Liver (tissue), 8 donors: ENCODE measurements at regions not wholly inside any gene's neighbourhood (a gene's known extent, or its start where the extent isn't known, plus 50 kb on each side); places are given as distances from the start of the nearest gene placed in this dataset.

Experiments used
- DNase-seq: peaks from one replicate; pipeline ENCODE4 v3.0.0-alpha.2; 2017; ENCODE audit warnings: low spot score
- H3K27ac ChIP-seq, 2 donors: one replicate each; pipeline ENCODE4 v1.7.0; 2013; ENCODE audit warnings: inconsistent platforms in 2 of 2, low read length in 2 of 2, control low read depth in 1 of 2, low read depth in 1 of 2, mild to moderate bottlenecking in 1 of 2
- H3K27me3 ChIP-seq, 4 donors: one replicate each; pipeline versions ENCODE4 v1.6.1 to v1.7.0; 2013; ENCODE audit warnings: low read length in 3 of 4, inconsistent platforms in 1 of 4, mild to moderate bottlenecking in 1 of 4, moderate library complexity in 1 of 4; ENCODE audit not compliant: control insufficient read depth in 4 of 4, insufficient read depth in 4 of 4
- H3K36me3 ChIP-seq, 4 donors: one replicate each; pipeline versions ENCODE4 v1.6.1 to v1.7.0; 2013; ENCODE audit warnings: low read length in 3 of 4, mild to moderate bottlenecking in 3 of 4, low read depth in 1 of 4, moderate library complexity in 1 of 4; ENCODE audit not compliant: control insufficient read depth in 4 of 4, insufficient read depth in 3 of 4
- H3K4me1 ChIP-seq, 4 donors: one replicate each; pipeline versions ENCODE4 v1.6.1 to v1.7.0; 2013; ENCODE audit warnings: low read length in 3 of 4, mild to moderate bottlenecking in 3 of 4, moderate library complexity in 1 of 4; ENCODE audit not compliant: control insufficient read depth in 4 of 4, insufficient read depth in 4 of 4
- H3K4me3 ChIP-seq, 3 donors: one replicate each; pipeline versions ENCODE4 v1.6.1 to v1.7.0; 2013; ENCODE audit warnings: low read length in 3 of 3, control low read depth in 1 of 3, low read depth in 1 of 3, mild to moderate bottlenecking in 1 of 3
- H3K9ac ChIP-seq, 2 donors: one replicate each; pipeline ENCODE4 v1.7.0; 2013; ENCODE audit warnings: low read length in 2 of 2, mild to moderate bottlenecking in 2 of 2, moderate library complexity in 2 of 2, control low read depth in 1 of 2, low read depth in 1 of 2
- H3K9me3 ChIP-seq, 4 donors: one replicate each; pipeline versions ENCODE4 v1.6.1 to v1.7.0; 2013; ENCODE audit warnings: low read length in 3 of 4; ENCODE audit not compliant: control insufficient read depth in 4 of 4
- ATF3 ChIP-seq: IDR thresholded peaks from 2 replicates; pipeline ENCODE4 v1.6.1; 2016; ENCODE audit warnings: antibody characterized with exemption
- CTCF ChIP-seq: fragments of 150-350 bp; IDR thresholded peaks from 2 replicates; pipeline ENCODE4 v1.5.1; 2017; ENCODE audit warnings: improper control_type of control experiment, low read depth, low read length; ENCODE audit not compliant: missing input control
- EGR1 ChIP-seq, 2 donors: IDR thresholded peaks; 2 replicates each; pipeline ENCODE4 v1.6.1; 2016 to 2018; ENCODE audit warnings: antibody characterized with exemption in 2 of 2, low read depth in 2 of 2
- FOXA1 ChIP-seq: IDR thresholded peaks from 2 replicates; pipeline ENCODE4 v1.6.1; 2016; ENCODE audit warnings: antibody characterized with exemption
- FOXA2 ChIP-seq: IDR thresholded peaks from 2 replicates; pipeline ENCODE4 v1.6.1; 2016; ENCODE audit warnings: antibody characterized with exemption
- GABPA ChIP-seq, 2 donors: IDR thresholded peaks in 1 of 2; conservative IDR thresholded peaks in 1 of 2; 2 replicates each; pipeline ENCODE4 v1.6.1; 2016; ENCODE audit warnings: antibody characterized with exemption in 2 of 2, mild to moderate bottlenecking in 1 of 2, moderate library complexity in 1 of 2
- HNF4A ChIP-seq, 2 donors: conservative IDR thresholded peaks; 2 replicates each; pipeline ENCODE4 v1.6.1; 2016; ENCODE audit warnings: antibody characterized with exemption in 2 of 2, mild to moderate bottlenecking in 2 of 2
- JUND ChIP-seq, 2 donors: IDR thresholded peaks; 2 replicates each; pipeline ENCODE4 v1.6.1; 2016; ENCODE audit warnings: antibody characterized with exemption in 2 of 2
- MAX ChIP-seq: IDR thresholded peaks from 2 replicates; pipeline ENCODE4 v1.6.1; 2016; ENCODE audit warnings: antibody characterized with exemption
- NR2F2 ChIP-seq: IDR thresholded peaks from 2 replicates; pipeline ENCODE4 v1.6.1; 2016; ENCODE audit warnings: antibody characterized with exemption
- RAD21 ChIP-seq, 2 donors: IDR thresholded peaks; 2 replicates each; pipeline ENCODE4 v1.6.1; 2016; ENCODE audit warnings: antibody characterized with exemption in 2 of 2, mild to moderate bottlenecking in 2 of 2
- REST ChIP-seq: IDR thresholded peaks from 2 replicates; pipeline ENCODE4 v1.6.1; 2016; ENCODE audit warnings: antibody characterized with exemption, mild to moderate bottlenecking
- RXRA ChIP-seq, 2 donors: IDR thresholded peaks; 2 replicates each; pipeline ENCODE4 v1.6.1; 2017 to 2018; ENCODE audit warnings: antibody characterized with exemption in 2 of 2, mild to moderate bottlenecking in 1 of 2
- SP1 ChIP-seq: IDR thresholded peaks from 2 replicates; pipeline ENCODE4 v1.6.1; 2018; ENCODE audit warnings: antibody characterized with exemption, mild to moderate bottlenecking
- TAF1 ChIP-seq: conservative IDR thresholded peaks from 2 replicates; pipeline ENCODE4 v1.6.1; 2016; ENCODE audit warnings: antibody characterized with exemption, mild to moderate bottlenecking
- YY1 ChIP-seq: IDR thresholded peaks from 2 replicates; pipeline ENCODE4 v1.6.1; 2016; ENCODE audit warnings: antibody characterized with exemption, mild to moderate bottlenecking
- ZBTB33 ChIP-seq: IDR thresholded peaks from 2 replicates; pipeline ENCODE4 v1.6.1; 2016; ENCODE audit warnings: antibody characterized with exemption
- WGBS: extraction: QIAGEN DNeasy Blood & Tissue Kit; methylation state at CpG from one replicate; pipeline ENCODE4 v1.1.7; 2013; 5-methylcytosine and 5-hydroxymethylcytosine counted together
- donor health status: healthy.
- donor health status: healthy.
- donor health status: healthy.
- donor health status: healthy.
- donor health status: healthy.

GRCh38 chr13:97892717-97893116, 60.8 kb upstream of the IPO5 start:
- Histone ChIP-seq H3K9ac (no peak overlapping the region), H3K36me3 (no peaks in the 10 kb centered on the region), H3K4me1 (no peaks in the 10 kb centered on the region), H3K27me3 (no peaks in the 10 kb centered on the region), H3K4me3 (no peak overlapping the region), H3K9me3 (peaks cover 0 to 3% (median 0%) of the 10 kb centered on the region in 4 donors), H3K27ac (no peak overlapping the region)
- TF ChIP-seq GABPA (IDR thresholded peaks at IDR 0.05 in 1 of 2, conservative IDR thresholded peaks at IDR 0.05 in 1 of 2) (no peak), HNF4A (conservative IDR thresholded peaks at IDR 0.05) (no peak), FOXA2 (no peak), MAX (no peak)
- no peak for DNase-seq
- WGBS = 88% methylated on average over 3 of the region's 3 CpGs

GRCh38 chr13:97895383-97895782, 58.1 kb upstream of the IPO5 start:
- H3K27me3 ChIP-seq = no peaks in the 10 kb centered on the region
- peaks cover 0 to 3% (median 0%) of the 10 kb centered on the region in 4 donors for H3K9me3 ChIP-seq
- no peak overlapping the region for H3K9ac ChIP-seq
- no peaks in the 10 kb centered on the region for H3K36me3 ChIP-seq
- 92% methylated on average over 1 of the region's 1 CpG for WGBS
- DNase-seq = no peak
- TF ChIP-seq ZBTB33 (no peak), TAF1 (no peak), REST (no peak), GABPA (IDR thresholded peaks at IDR 0.05 in 1 of 2, conservative IDR thresholded peaks at IDR 0.05 in 1 of 2) (no peak), JUND (IDR thresholded peaks at IDR 0.05) (no peak), SP1 (no peak), MAX (no peak), CTCF (no peak), FOXA2 (no peak), YY1 (no peak), EGR1 (IDR thresholded peaks at IDR 0.05; ENCODE audit: low read depth in 2 of 2) (no peak), FOXA1 (no peak), NR2F2 (no peak), RAD21 (IDR thresholded peaks at IDR 0.05) (no peak), ATF3 (no peak), RXRA (IDR thresholded peaks at IDR 0.05) (no peak), HNF4A (conservative IDR thresholded peaks at IDR 0.05) (no peak)
- H3K4me1 ChIP-seq = peaks cover 0 to 4% (median 2%) of the 10 kb centered on the region in 4 donors
- no peak overlapping the region for H3K27ac ChIP-seq
- H3K4me3 ChIP-seq = no peak overlapping the region
